ENCODE measurements at regions not wholly inside any gene's neighbourhood (a gene's known extent, or its start where the extent isn't known, plus 50 kb on each side); places are given as distances from the start of the nearest gene placed in this dataset.

DNA sequence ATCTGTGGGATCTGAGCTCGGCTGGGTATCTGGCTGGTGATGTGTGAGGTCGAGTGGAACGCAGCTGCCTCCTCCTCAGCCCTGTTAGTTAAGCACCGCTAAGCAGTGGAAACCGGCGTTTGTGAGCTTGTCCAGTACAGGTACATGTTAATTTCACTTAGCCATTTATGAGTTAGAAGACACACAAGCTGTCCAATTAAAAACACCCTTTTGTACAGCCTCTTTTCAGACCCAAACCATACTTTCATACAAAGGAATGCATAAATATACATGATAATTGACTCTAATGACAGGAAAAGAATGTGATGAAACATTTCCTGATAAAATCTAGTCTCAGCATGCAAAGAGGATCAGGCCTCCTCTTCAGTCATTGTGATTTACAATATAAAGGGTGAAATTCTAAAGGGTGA lies 163.6 kb upstream of the FAT1 start:
- peaks cover 5% of the 10 kb centered on the region for H3K27me3 Mint-ChIP-seq (ENCODE audit: insufficient read depth, low read depth)
- no peak overlapping the region for H2AFZ ChIP-seq (replicated peaks)

DNA sequence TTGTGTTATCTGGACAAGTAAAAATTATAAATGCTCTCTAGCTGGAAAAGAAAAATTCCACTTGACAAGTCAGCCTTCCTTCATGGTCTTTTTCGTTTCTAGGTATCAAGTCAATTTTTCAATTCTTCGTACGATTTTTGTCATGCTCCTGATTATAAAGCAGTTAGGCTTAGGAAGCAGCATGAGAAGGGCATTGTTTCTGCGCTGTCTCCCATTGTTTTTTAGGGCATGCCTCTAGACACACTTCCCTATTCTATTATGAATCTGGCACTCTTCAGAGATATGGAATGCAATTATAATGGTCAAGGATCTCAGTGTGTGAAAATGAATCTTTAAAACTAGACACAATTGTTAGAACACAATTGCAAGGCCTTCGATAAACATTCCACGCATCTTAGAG lies 164.1 kb upstream of the FAT1 start:
- Histone ChIP-seq H3K4me3 (no peak overlapping the region), H3K4me1 (peaks cover 6% of the 10 kb centered on the region), H2AFZ (replicated peaks) (no peak overlapping the region), H3K4me2 (no peak overlapping the region), H3K9ac (no peak overlapping the region), H3K9me3 (ENCODE audit: low read depth) (no peaks in the 10 kb centered on the region), H3K79me2 (ENCODE audit: low read depth) (no peaks in the 10 kb centered on the region), H3F3A (ENCODE audit: low read depth) (no peaks in the 10 kb centered on the region), H4K20me1 (ENCODE audit: low read depth) (no peaks in the 10 kb centered on the region), H3K36me3 (no peaks in the 10 kb centered on the region), H3K27me3 (no peaks in the 10 kb centered on the region), H3K27ac (no peak overlapping the region)
- Mint-ChIP-seq H3K27ac (no peak overlapping the region), H3K27me3 (ENCODE audit: insufficient read depth, low read depth) (peaks cover 5% of the 10 kb centered on the region), H3K4me3 (no peak overlapping the region), H3K9me3 (peaks cover 9% of the 10 kb centered on the region), H3K4me1 (peaks cover 29% of the 10 kb centered on the region), H3K36me3 (no peaks in the 10 kb centered on the region)
- no peak for DNase-seq (ENCODE audit: low spot score)
- no peak for TF ChIP-seq EZH2 (IDR thresholded peaks at IDR 0.05)
- TF ChIP-seq EZH2phosphoT487 (IDR thresholded peaks at IDR 0.05), result no peak
- TF ChIP-seq, protein P1, sequence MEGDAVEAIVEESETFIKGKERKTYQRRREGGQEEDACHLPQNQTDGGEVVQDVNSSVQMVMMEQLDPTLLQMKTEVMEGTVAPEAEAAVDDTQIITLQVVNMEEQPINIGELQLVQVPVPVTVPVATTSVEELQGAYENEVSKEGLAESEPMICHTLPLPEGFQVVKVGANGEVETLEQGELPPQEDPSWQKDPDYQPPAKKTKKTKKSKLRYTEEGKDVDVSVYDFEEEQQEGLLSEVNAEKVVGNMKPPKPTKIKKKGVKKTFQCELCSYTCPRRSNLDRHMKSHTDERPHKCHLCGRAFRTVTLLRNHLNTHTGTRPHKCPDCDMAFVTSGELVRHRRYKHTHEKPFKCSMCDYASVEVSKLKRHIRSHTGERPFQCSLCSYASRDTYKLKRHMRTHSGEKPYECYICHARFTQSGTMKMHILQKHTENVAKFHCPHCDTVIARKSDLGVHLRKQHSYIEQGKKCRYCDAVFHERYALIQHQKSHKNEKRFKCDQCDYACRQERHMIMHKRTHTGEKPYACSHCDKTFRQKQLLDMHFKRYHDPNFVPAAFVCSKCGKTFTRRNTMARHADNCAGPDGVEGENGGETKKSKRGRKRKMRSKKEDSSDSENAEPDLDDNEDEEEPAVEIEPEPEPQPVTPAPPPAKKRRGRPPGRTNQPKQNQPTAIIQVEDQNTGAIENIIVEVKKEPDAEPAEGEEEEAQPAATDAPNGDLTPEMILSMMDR (IDR thresholded peaks at IDR 0.05), result no peak

More for the DNA sequence above, 163.6 kb upstream of the FAT1 start:
- DNase-seq (ENCODE audit: low spot score), result peak; percentile 37
- peaks cover 32% of the 10 kb centered on the region for H3K4me1 Mint-ChIP-seq
- no peaks in the 10 kb centered on the region for H3K36me3 Mint-ChIP-seq
- no peak overlapping the region for H3K9ac ChIP-seq
- H3K79me2 ChIP-seq (ENCODE audit: low read depth), result no peaks in the 10 kb centered on the region
- TF ChIP-seq EZH2 (IDR thresholded peaks at IDR 0.05), result no peak
- no peak for TF ChIP-seq EZH2phosphoT487 (IDR thresholded peaks at IDR 0.05)
- TF ChIP-seq, protein P1 (IDR thresholded peaks at IDR 0.05), result no peak
- no peaks in the 10 kb centered on the region for H3K9me3 ChIP-seq (ENCODE audit: low read depth)
- H3K9me3 Mint-ChIP-seq, result peaks cover 9% of the 10 kb centered on the region
- H3K27me3 ChIP-seq, result no peaks in the 10 kb centered on the region
- H3K27ac Mint-ChIP-seq, result no peak overlapping the region
- H3K36me3 ChIP-seq, result no peaks in the 10 kb centered on the region
- H3K4me3 Mint-ChIP-seq, result no peak overlapping the region
- no peaks in the 10 kb centered on the region for H4K20me1 ChIP-seq (ENCODE audit: low read depth)
- H3F3A ChIP-seq (ENCODE audit: low read depth), result no peaks in the 10 kb centered on the region
- no peak overlapping the region for H3K4me3 ChIP-seq
- no peak overlapping the region for H3K4me2 ChIP-seq
- H3K4me1 ChIP-seq, result peaks cover 6% of the 10 kb centered on the region
- H3K27ac ChIP-seq, result no peak overlapping the region

DNA sequence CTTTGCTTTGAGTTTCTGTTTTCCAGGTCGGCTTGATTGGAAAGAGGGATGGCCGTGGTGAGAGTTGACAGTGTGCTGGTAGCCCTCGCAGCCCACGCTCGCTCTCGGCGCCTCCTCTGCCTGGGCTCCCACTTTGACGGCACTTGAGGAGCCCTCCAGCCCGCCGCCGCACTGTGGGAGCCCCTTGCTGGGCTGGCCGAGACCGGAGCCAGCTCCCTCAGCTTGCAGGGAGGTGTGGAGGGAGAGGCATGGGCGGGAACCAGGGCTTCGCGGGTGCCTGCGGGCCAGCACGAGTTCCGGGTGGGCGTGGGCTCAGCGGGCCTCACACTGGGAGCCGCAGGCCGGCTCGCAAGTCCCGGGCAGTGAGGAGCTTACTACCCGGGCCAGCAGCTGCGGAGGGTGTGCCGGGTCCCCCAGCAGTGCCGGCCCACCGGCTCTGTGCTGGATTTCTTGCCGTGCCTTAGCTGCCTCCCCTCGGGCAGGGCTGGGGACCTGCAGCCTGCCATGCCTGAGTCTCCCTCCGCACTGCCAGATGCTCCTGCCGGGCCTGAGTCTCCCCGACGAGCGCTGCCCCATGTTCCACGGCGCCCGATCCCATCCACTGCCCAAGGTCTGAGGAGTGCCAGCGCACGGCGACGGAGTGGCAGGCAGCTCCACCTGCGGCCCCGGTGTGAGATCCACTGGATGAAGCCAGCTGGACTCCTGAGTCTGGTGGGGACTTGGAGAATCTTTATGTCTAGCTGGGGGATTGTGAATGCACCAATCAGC lies 166.4 kb upstream of the FAT1 start:
- Histone ChIP-seq H3K4me1 (peaks cover 6% of the 10 kb centered on the region), H3K4me2 (no peak overlapping the region), H3K36me3 (no peaks in the 10 kb centered on the region), H3K27ac (no peak overlapping the region), H4K20me1 (ENCODE audit: low read depth) (no peaks in the 10 kb centered on the region), H3K79me2 (ENCODE audit: low read depth) (no peaks in the 10 kb centered on the region), H3K27me3 (no peaks in the 10 kb centered on the region), H3K4me3 (no peak overlapping the region), H3F3A (ENCODE audit: low read depth) (no peaks in the 10 kb centered on the region), H3K9me3 (ENCODE audit: low read depth) (no peaks in the 10 kb centered on the region), H2AFZ (replicated peaks) (no peak overlapping the region), H3K9ac (no peak overlapping the region)
- Mint-ChIP-seq H3K27ac (peak overlapping the region; percentile 91), H3K27me3 (ENCODE audit: insufficient read depth, low read depth) (peaks cover 5% of the 10 kb centered on the region), H3K4me1 (peaks cover 26% of the 10 kb centered on the region), H3K4me3 (no peak overlapping the region), H3K36me3 (no peaks in the 10 kb centered on the region), H3K9me3 (peaks cover 9% of the 10 kb centered on the region)
- DNase-seq (ENCODE audit: low spot score), result no peak
- TF ChIP-seq, protein P1 (IDR thresholded peaks at IDR 0.05), result no peak
- TF ChIP-seq EZH2phosphoT487 (IDR thresholded peaks at IDR 0.05) (no peak), EZH2 (IDR thresholded peaks at IDR 0.05) (no peak)

Data from neural progenitor cell (in vitro differentiated cells).